HG03135 (cell line): ENCODE measurements at regions not wholly inside any gene's neighbourhood (a gene's known extent, or its start where the extent isn't known, plus 50 kb on each side); places are given as distances from the start of the nearest gene placed in this dataset.
"Not testable (repeated sequence)": the region's sequence is repeated elsewhere in the genome, so short reads cannot be mapped to it uniquely, and the experiment has no call there.

Experiments
- ATAC-seq: cut with Tn5 transposase; IDR thresholded peaks from one replicate; pipeline ENCODE4 v1.9.1; 2021; ENCODE audit warnings: mild to moderate bottlenecking, moderate library complexity; ENCODE audit not compliant: unreplicated experiment

DNA sequence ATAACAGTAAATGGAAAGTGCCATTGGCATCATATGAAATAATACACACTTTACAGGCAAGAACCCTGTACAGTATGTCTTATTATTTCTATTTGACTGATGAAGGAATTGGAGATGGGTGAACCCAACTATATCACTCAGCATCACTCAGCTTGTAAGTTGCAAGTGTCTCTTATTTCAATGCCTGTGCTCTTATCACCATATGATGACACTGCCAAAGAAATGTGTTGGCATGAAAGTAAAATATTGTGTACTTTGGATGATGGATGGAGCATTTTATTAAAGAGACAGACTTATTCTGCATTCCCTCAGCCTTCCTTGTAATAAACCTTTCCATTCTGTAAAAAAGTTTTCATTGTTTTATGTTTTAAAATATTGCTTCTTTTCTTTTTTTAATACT is 927.5 kb upstream of the VRK2 start:
- no peak for ATAC-seq

DNA sequence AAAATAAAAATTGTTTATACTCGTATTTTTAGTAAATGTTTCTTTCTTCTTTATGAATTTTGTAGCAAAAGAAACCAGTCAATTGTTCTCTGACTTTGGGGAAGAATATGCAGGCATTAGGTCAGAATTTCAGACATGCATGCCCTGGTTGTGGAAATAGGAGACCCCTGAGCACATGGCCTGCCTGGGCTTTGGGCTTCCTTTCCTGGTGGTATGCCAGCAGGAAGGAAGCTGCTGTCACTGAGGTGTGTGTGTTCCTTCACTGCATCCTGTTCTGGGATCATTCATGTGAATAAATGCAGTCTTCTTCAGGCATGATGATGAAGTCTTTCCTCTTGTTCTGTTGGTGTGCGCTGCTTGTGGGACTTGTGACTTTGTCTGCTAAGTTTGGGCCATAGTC is 920.2 kb upstream of the VRK2 start:
- ATAC-seq = no peak

DNA sequence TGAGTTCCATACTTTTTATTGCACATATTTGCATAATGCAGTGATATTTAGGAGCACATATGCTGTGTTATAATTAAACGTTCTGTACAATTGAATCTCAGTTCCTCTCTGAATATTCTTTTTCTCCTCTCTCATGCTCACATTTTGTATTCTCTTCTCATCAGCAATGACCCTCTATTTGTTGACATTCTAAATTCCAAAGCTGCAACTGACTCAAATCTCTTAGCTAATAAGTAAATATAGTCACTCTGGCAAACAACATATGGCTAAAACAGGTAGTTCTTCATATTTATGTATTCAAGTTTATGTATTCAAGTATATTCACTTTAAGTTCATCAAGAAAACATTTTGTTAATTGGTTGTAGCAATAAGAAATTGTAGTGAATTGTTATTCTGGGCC is 907.4 kb upstream of the VRK2 start:
- ATAC-seq = no peak

DNA sequence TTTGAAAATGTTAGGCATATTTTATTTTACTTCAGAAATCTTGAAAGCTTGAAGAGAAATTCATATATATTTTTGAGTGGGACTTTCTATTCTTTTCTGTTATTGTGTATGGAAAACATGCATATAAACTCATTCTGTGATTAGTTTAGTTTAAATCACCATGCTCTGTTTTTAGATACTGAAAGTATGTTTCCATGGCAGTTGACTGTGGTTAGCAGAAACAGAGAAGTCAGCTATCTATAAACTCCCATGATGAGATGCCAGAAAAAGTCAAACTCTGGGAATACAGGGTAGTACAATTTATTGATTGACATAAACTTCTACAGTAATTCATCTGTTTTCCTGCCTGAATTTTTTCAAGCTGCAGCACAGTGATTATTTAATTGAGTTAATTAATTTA is 905.3 kb upstream of the VRK2 start:
- no peak for ATAC-seq

DNA sequence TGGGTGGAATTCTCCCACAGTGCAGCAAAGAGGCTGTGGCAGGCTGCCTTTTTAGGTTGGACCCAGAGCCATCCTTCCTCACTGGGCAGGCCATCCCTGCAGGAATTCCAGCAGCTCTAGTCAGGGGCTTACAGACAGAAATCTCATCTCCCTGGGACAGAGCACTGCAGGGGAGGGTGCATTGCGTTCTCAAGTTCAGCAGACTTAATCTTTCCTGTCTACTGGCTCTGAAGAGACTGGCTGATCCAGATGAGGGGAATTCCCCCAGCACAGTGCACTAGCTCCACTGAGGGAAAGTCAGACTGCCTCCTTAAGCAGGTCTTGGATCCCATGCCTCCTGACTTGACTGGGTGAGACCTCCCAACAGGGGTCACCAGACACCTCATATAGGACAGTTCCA is 899.7 kb upstream of the VRK2 start:
- no peak for ATAC-seq

DNA sequence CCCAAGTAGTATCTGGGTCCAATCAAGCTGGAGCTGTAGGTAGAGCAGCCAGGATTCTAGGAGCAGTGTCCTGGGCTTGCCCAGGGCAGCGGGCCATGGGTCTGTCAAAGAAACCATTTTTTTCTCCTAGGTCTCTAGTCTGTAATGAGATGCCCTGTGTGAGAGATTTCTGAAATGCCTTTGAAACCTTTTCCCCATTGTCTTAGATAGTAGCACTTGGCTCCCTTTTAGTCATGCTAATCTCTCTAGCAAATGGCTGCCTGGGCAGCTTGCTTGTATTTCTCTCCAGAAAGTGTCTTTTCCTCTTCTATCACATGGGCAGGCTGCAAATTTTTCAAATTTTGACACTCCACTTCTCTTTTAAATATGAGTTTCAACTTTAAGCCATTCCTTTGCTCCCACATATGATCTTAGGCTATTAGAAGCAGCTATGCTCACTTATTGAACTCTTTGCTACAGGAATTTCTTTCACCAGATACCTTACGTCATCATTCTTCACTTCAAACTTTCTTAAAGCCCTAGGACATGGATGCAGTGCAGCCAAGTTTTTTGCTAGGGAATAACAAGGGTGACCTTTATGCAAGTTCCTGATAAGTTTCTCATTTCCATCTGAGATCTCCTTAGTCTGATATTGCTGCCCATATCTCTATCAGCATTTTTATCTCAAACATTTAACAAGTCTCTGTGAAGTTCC is 890.2 kb upstream of the VRK2 start:
- no peak for ATAC-seq

DNA sequence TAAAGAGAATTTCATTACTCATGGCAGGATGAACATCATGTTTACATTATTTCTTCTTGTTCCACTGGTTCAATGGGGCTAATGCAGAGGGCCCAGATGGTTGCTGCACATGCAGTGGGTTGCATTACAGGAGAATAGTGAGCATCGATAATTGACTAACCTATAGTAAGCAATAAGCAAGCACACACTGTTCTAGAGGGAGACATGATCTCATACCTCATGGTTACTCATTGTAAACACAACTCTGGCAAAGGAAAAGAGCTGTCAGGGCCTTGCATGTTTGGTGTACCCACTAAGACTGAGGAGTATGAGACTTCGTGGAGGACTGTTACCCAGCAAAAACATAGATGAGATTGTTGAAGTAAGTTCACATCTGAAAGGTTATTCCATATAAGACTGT is 885.6 kb upstream of the VRK2 start:
- no peak for ATAC-seq

DNA sequence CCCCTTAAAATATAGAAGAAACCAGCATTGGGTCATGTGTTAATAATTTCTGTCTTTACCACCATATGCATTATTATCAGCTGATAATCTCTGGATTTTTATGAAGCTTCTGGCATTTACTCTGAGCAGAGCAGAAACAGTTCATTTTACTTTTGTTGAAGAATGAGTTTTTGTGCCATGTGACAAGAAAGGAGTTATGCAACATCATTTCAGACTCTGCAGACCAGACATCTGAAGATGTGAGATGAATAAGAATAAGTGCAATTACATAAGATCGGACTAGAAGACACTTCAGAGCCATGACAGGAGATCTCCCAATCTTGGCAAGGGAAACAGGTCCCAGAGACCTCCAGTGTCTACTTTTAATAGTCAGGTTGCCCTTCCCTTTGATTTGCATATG is 869.4 kb upstream of the VRK2 start:
- ATAC-seq = no peak

DNA sequence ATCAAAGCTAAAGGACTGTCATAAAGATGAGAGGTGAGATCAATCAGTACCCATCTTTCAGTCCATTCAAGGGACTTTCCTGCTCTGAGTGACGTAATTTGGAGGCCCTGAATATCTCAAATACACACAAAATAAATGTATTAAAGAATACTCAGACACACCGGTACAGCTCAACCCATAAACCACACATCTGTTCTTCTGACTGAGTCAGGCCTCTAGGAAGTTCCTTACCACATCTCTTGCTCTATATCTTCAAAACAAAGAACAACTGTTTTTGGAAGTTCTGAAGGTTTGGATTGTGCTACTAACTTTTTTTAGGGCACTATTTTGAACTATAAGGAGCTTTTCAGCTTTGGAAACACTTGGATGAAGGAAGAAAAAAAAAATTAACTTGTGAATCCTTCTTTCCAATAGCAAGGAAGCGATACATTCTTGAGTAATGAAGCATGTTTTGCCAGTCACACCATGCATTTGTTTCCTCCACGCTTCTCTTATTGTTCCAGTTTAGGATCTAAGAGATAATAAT is 866.5 kb upstream of the VRK2 start:
- ATAC-seq = no peak

DNA sequence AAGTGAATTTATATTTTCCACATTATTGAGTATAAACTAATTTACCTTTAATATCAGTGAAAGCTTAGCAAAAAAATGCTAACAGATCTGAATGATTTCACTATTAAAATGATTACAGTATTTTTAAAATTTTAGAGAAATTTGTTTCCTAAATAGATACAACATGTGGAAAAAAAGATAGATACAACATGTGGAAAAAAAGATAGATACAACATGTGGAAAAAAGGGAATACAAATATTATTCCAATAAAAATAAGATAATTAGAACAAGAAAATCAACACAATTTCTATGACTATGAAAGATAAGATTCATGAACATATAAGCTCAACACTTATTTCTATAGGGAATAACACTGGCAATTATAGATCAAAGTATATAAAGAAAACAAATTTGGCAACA is 865.9 kb upstream of the VRK2 start:
- ATAC-seq = no peak

DNA sequence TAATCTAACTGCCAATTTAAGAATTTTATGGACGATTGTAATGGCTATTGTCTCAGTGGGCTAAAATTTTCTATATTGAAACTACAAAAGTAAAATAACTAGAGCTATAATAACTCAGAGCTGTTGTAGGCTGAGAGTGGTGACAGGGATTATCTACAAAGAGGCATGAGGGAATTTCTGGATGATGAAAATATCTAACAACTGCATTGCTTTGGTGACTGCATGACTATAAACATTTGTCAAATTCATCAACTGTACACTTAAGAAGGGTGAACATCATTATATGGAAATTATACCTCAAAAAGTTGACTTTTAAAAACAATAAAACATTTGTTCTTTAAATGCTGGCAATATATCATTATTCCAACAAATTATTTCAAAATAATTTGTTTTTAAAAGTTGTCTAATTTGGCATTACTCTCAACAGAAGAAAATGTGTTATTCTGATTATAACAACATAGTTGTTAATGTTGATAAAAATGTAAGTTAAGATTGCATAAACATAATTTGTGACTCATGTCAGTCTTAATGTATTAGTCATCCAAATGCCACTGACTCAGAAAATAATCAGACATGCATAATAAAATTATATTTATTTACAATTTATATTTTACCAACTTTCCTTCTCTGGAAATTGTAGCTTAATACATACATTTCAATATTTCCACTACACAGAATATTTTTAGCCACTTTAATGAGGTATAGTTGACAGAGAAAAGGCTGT is 865.1 kb upstream of the VRK2 start:
- ATAC-seq = no peak

DNA sequence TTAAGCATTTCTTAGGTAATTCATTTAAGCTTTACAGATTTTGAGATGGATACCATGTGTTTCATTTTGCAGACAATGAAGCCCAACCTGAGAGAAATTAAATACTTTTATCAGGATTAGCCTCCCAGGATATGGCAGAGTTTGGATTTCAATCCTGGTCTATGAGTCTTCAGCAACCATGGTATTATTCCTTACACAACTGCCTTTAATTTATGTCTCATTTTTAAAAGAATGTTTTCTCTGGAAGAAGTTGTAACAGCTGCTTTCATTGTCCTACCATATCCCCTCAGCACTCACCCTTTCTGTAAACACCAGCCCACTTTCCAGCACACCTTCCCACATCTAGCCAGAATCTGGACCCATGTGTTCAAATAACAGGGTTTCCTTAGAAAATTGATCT is 863.7 kb upstream of the VRK2 start:
- no peak for ATAC-seq

DNA sequence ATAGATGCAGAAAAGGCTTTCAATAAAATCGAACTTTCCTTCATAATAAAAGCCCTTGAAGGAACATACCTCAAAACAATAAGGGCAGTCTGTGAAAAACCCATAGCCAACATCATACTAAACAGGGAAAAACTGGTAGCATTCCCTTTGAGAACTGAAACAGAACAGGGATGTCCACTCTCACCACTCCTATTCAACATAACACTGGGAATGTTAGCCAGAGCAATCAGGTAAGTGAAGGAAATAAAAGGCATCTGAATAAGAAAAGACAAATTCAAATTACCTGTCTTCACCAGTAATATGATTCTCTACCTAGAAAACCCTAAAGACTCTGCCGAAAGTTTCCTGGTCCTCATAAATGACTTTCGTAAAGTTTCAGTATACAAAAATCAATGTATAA is 861.0 kb upstream of the VRK2 start:
- ATAC-seq = no peak

DNA sequence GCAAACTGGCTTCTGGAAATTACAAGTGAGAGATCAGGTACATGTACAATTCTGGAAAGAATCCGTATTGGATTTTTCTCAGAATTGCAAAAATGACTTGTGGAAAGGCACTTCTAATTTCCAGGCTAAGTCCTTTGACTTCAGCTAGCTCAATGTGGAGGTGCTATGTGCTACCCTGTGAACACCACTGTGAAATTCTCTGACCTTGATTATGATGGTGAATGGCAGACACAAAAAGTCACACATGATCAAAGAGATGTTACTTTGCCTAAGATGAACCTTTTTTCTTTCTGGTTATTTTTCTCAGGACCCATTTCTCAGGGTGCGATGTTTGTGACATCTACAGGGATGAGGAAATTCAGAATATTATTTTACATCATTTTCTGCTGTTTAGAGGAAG is 856.6 kb upstream of the VRK2 start:
- no peak for ATAC-seq

DNA sequence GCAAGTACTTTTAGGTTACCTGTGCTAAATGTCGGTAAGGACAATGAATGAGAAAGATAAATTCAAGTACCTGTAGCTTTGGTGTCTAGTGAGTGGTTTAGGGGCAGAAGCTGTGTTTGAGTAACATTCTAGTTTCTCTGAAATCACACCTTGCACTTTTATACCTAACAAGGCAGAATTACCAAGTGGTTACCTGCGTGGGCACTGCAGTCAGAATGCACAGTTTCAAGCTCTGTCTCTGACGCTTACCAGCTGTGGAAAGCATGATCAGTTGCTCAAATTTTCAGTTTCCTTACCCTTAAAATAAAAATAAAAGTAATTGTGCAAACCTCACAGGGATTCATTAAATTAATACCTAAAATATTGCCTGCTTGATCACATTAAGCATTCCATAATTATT is 846.9 kb upstream of the VRK2 start:
- no peak for ATAC-seq

DNA sequence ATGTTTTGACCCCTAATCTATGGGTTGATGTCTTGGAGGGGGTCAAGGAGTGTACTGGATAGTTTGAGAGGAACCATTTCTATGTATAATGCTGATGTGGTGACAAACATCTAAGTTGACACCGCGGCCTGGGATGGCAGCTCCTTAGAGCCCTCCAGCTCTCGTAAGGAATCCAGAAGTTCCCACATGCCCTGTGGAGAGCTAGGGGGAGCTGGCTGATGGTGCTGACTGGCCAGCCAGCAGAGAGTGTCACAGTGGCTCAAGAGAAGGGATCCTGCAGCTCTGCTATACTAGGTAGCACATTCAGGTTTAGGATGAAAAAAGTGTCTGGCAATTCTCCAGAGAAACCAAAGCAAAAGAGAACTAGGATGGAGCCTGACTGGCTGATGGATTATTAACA is 842.2 kb upstream of the VRK2 start:
- no peak for ATAC-seq

DNA sequence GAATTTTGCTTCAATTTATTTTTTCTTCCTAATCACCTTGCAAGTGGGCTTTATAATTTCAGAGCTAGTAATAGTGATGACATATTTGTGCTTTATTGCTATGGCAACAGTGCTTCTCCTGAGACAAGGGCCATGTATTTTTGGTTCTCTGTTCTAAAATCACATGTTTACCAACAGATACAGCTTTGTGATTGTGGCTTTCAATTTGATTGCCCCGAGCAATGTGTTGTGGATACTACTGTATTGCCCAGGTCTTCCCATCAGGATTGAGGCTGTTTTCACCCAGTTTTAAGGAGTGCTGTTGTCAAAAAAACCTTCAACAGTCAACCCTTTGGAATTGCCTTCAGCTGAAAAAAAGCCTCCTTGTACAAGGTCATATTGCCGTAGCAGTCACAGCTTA is 841.4 kb upstream of the VRK2 start:
- no peak for ATAC-seq

DNA sequence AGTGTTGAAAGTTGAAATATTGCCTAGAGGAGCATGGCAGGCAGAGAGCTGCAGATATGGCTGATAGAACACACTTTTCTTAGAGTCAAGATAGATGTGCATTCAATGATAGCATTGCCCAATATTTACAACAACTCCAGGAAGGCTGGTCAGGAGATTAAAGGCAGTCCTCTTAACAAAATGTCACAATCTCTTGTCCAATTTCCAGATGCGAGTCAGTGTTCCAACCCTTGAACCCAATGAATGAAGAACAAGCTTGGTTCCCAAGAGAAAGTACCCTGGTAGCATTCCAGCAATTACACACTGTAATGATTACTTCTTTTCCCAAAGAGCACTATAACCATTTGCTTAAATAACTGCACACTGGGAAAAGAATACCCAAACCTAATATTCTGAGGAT is 839.4 kb upstream of the VRK2 start:
- no peak for ATAC-seq

DNA sequence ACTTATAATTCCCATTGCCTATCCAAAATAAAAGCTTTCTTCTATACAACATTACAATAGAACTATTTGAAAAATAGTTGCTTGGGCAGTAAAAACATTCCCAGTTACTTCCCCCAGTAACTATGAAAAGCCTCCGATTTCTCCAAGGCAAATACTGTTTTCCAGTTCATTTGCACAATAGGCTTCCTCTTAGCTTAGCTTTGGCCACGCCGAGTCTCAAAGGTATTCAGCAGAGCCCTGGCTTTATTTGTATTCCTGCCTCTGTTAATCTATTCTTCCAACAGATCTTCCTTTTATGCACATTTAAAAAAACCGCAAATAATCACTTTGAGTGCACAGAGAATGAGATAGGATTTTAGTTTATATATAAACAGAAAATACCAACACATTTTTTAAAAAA is 836.8 kb upstream of the VRK2 start:
- no peak for ATAC-seq

DNA sequence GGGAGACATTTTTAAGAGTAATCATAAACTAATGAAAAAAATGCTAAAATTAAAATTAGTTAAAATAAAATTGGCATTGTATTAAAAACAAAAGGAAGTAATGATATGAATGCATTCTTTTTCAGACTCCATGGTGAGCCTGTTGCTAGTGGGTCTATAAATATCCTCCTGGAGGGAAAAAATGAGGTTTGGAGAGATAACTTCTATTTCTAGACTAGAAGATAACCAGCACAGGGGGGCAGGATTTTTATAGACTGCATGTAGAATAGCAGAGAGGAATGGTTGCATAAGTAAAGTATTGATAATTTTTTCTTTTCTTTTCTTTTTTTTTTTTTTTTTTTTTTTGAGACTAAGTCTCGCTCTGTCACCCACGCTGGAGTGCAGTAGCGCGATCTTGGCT is 835.8 kb upstream of the VRK2 start:
- no peak for ATAC-seq

DNA sequence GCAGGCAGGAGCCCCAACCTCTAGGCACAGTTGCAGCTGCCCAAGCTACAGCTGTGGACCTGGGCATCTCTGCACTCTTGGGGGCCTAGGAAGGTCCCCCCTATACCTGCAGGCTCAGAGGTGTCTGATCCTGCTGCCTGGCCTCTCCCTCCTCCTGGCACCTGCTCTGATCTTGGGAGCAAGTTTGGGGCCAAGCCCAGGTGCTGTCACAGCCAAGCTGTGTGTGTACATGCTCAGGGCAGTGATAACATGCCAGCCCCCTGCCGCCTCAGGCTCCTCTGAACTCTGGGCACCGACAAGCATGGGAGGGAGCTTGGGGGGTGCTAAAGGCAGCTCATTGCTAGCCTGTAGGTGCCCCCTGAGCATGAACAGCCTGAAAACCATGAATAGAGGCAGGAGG is 829.6 kb upstream of the VRK2 start:
- no peak for ATAC-seq

DNA sequence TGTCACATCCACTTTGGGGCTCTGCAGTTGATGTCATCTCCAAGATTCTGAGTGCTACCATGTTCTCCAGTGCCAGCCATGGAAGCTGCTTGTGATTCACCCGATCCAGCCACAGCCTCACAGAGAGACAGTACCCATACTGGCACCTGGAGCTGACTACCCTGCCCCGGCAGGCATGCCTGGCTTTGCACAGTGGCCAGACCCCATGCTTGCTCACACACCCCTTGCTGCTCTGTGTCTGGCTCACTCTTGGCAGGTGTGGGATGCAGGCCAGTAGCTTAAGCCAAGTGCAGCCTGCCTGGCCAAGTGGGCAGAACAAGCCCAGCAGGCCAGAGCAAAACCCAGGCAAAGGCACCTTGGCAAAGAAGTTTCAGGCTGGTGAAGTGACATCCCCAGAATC is 828.4 kb upstream of the VRK2 start:
- no peak for ATAC-seq

DNA sequence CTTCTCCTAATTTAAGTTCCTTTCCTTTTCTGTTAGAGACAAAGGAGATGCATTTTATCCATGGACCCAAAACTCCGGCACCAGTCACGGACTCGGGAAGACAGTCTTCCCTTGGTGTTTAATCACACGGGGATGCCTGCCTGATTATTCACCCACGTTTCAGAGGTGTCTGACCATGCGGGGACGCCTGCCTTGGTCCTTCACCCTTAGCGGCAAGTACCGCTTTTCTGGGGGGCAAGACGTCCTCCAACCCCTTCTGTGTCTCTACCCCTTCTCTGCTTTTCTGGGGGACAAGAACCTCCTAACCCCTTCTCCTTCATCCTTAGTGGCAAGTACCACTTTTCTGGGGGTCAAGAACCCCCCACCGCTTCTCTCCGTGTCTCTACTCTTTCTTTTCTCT is 816.9 kb upstream of the VRK2 start:
- ATAC-seq = not testable (repeated sequence)
